Epidermal melanocyte (primary cell): ENCODE measurements at regions not wholly inside any gene's neighbourhood (a gene's known extent, or its start where the extent isn't known, plus 50 kb on each side); places are given as distances from the start of the nearest gene placed in this dataset.
"Not testable (repeated sequence)": the region's sequence is repeated elsewhere in the genome, so short reads cannot be mapped to it uniquely, and the experiment has no call there.

Experiments
- DNase-seq: peaks from one replicate; pipeline ENCODE4 v3.0.0; 2011; ENCODE audit warnings: low spot score; ENCODE audit not compliant: insufficient read length

DNA sequence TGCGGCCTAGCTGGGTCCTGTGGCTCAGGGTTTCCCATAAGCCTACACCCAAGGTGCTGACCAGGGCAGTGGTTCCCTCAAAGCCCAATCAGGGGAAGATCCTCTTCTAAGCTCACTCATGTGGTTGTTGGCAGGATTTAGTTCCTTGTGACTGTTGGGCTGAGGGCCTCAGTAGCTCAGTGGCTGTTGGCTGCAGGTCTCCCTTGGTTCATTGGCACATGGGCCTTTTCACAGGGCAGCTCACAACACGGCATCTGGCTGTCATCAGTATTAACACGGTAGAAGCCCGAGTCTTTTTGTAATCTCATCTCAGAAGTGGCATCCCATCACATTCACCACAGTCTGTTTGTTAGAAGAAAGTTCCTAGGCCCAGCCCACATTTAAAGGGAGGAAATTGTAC lies 188.2 kb upstream of the HMCN1 start:
- no peak for DNase-seq

GRCh38 chr1:185541871-185542301 lies 192.3 kb upstream of the HMCN1 start:
- DNase-seq: no peak

DNA sequence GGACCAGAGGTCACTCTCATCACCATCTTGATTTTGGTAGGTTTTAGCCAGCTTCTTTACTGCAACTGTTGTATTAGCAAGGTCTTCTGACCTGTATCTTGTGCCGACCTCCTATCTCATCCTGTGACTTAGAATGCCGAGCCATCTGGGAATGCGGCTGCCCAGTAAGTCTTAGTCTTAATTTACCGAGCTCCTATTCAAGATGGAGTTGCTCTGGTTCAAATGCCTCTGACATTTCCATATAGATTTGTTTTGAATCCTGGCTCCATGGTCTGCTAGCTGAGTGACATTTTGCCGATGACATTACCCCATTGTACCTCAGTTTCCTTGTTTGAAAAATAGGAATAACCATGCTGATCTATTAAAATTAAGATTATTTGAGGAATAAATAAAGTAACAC lies 193.9 kb upstream of the HMCN1 start:
- no peak for DNase-seq

DNA sequence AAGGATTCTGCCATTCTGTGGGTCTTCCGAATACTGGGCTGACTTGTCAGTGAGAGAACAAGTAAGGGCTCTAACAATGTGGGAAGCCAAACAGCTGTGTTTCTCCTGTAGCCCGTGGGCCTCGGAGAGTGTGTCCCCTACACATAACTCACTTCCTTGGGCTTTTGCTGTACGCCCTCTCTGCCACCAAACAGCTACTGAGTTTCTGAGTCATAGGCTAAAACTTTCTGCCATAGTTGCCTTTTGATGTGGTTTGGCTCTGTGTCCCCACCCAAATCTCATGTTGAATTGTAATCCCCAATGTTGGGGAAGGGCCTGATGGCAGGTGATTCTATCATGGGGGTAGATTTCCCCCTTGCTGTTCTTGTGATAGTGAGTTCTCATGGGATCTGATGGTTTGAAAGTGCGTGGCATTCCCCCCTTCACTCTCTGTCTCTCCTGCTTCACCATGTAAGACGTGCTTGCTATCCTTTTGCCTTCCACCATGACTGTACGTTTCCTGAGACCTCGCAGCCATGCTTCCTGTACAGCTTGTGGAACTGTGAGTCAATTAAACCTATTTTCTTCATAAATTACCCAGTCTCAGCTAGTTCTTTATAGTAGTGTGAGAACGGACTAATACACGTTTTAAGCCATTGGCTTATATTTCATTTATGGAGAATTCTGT lies 194.8 kb upstream of the HMCN1 start:
- DNase-seq: no peak

- not testable (repeated sequence) for DNase-seq
Observed at GRCh38 chr1:185538309-185538898, 195.8 kb upstream of the HMCN1 start.

GRCh38 chr1:185537596-185537995 lies 196.6 kb upstream of the HMCN1 start:
- no peak for DNase-seq

GRCh38 chr1:185536165-185536920 lies 197.8 kb upstream of the HMCN1 start:
- DNase-seq: no peak

GRCh38 chr1:185535621-185536020 lies 198.6 kb upstream of the HMCN1 start:
- no peak for DNase-seq

DNA sequence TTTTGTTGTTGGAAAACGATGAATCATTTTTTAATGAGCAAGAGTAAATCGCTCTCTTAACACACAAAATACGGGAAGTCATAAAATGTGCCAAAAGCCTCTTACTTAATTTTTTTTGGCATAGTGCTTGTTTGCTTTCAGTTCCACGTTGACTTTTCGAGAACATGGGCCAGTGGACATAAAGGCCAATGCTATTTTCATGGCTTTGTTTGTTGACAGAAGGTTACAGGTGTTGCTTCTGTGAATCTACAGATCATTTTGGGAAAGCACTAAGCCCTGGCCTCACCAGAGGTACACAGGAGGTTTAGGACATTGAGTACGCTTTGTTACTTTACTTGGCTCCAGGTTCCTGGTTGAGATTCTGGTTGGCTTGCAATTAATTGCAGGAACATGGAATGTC lies 199.4 kb upstream of the HMCN1 start:
- DNase-seq: no peak

- no peak for DNase-seq
Observed at GRCh38 chr1:185533596-185533995, 200.6 kb upstream of the HMCN1 start.

DNA sequence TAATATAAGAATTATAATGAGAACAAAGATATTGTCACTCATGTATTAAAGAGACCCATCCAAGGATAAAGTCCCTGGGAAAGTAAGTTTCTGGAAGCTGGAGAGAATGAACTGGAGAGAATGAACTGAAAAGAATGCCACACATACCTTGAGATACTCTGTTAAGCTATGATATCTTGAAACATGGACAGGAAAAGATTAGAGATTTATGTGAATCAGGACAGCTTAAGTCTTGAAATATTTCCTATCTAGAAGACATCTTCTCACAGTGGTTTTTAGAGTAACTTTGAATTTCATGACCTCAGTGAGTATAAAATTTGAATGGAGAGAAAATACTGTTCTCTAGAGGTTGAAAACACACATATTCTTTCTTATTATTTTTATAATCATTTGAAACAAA lies 201.3 kb upstream of the HMCN1 start:
- DNase-seq: no peak

DNA sequence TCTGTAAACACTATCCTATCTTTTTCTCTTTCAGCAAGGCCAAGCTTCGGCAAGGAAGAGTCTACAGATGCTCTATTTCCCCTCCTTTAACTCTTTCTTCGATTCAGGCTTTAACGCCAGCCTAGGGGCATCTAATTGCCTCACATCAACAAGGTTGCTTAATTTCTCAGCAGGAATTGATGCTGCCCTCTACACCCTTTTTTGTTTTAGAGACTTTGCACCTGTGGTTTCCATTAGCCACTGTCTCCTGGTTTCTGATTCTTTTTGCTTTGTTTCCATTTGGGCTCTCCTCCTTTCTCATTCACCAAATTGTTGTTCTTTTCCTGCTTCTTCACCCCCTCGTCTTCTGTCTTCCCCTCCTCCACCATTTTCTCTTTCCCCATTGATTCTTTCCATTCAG lies 202.4 kb upstream of the HMCN1 start:
- DNase-seq: no peak

- DNase-seq: no peak
Observed at GRCh38 chr1:185530215-185530614, 204.0 kb upstream of the HMCN1 start.

GRCh38 chr1:185529673-185530072 lies 204.5 kb upstream of the HMCN1 start:
- no peak for DNase-seq

DNA sequence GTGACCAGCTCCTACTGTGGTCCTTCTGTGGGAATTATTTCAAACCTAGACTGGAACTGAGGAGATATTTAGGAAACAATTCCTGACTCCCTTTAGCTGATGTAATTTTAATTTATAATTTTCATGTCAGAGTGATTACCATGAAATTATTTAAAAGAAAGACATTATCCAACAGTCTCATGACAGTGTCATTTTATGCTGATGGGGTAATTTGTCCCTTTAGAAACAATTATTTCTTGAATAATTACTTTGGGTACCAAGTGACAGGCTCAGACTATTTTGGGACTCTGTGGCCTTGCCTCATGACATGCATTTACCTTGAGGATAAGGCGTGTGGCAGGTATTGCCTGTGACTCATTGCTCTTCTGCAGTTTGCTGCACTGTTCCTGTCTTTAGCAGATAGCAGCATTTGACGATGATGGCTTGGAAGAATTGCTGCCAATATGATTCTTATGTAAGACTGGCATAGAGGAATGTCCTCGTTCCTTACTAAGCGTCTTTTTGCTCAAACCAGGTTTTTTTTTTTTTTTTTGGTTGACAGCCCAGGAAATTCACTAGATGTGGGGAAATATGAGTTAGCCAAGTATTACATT lies 206.0 kb upstream of the HMCN1 start:
- no peak for DNase-seq

GRCh38 chr1:185526344-185527307 lies 207.6 kb upstream of the HMCN1 start:
- DNase-seq: no peak

DNA sequence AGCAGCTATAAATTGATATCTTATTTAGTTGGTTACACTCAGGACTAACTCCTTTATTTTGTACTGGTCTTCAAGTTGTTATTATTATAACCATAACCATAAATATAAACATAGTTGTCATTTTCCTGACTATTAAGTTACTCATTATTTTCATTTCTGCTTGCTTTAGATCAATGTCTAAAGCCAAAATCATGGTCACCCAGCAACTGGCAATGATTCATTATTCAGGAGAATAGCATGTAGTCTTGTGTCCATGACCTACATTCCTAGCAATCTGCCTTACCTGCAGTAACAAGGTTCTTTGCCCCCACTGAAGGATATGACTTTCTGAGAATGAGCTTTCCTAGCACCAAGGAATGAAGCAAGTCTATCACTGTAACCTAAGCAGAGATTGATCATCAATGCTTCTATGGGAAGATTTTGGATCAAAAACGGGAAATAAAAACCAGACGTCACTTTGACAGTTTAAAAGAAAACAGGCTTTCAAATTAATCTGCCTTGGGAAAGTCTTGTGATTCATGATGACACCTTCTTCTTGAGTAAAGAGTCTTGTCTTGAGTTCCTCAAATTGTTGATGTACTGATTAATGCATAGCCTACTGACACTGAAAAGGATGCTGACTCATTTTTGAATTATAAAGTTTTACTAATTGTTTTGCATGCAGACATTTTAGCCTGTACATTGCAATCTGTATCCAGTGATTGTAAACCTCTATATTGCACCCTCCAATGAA lies 203.3 kb upstream of the IVNS1ABP start:
- no peak for DNase-seq

GRCh38 chr1:185517808-185518419 lies 200.9 kb upstream of the IVNS1ABP start:
- DNase-seq: no peak

DNA sequence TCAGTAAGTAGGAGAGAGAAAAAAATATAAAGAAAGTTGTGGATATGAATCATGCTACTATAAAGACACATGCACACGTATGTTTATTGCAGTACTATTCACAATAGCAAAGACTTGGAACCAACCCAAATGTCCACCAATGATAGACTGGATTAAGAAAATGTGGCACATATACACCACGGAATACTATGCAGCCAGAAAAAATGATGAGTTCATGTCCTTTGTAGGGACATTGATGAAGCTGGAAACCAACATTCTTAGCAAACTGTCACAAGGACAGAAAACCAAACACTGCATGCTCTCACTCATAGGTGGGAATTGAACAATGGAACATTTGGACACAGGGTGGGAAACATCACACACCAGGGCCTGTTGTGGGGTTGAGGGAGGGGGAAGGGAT lies 200.3 kb upstream of the IVNS1ABP start:
- not testable (repeated sequence) for DNase-seq

DNA sequence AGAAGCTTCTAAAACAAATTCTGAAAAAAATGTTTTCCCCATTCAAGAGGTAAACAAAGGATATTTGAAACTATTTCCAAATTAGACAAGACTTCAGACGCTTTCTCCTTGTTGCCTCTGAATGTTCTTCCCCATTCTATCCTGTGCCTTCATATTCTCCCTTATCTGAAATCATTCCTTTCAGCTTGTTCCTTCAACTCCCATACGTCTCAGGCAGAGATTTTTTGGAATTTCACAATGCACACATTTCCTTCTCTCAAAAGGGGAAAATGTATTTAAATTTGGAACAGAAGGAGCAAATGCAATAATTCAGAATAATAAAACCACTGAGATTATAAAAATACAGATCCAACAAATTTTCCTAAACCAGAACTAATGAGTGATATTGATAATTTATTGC lies 198.7 kb upstream of the IVNS1ABP start:
- DNase-seq: no peak
